Skeletal muscle cell (primary cell): ENCODE measurements at regions not wholly inside any gene's neighbourhood (a gene's known extent, or its start where the extent isn't known, plus 50 kb on each side); places are given as distances from the start of the nearest gene placed in this dataset.
"Not testable (repeated sequence)": the region's sequence is repeated elsewhere in the genome, so short reads cannot be mapped to it uniquely, and the experiment has no call there.

Experiments
- DNase-seq: peaks from one replicate; pipeline ENCODE4 v3.0.0-alpha.2; 2010; ENCODE audit warnings: low read depth
- H3K4me3 ChIP-seq: 2 replicates; pipeline ENCODE4 v1.5.1; 2011; ENCODE audit warnings: low read depth, mild to moderate bottlenecking, control low read depth, low read length, moderate library complexity

GRCh38 chr16:86251682-86252081 lies 258.6 kb upstream of the FOXF1 start:
- H3K4me3 ChIP-seq = no peak overlapping the region
- DNase-seq = no peak

DNA sequence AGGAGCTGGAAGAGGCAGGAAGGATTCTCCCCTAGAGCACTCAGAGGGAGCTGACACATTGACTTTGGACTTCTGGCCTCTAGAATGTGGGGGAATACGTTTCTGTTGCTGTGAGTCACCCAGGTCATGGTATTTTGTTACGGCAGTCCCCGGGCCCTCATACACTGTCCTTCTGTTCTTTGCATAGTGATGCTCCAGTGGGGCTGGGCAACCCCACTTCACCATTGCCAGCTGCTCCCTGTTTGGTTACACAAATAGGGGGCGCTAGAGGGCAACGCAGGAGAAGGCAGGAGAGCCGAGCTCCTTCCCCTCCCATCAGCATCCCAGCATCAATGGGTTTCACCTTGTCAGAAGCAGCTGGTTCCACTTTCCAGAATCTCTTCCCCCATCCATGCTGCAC lies 257.7 kb upstream of the FOXF1 start:
- no peak for DNase-seq
- H3K4me3 ChIP-seq = no peak overlapping the region

- DNase-seq = no peak
- H3K4me3 ChIP-seq = no peak overlapping the region
Measured at GRCh38 chr16:86255966-86256365, 254.4 kb upstream of the FOXF1 start.

GRCh38 chr16:86256995-86257394 lies 253.3 kb upstream of the FOXF1 start:
- no peak for DNase-seq
- H3K4me3 ChIP-seq = no peak overlapping the region

DNA sequence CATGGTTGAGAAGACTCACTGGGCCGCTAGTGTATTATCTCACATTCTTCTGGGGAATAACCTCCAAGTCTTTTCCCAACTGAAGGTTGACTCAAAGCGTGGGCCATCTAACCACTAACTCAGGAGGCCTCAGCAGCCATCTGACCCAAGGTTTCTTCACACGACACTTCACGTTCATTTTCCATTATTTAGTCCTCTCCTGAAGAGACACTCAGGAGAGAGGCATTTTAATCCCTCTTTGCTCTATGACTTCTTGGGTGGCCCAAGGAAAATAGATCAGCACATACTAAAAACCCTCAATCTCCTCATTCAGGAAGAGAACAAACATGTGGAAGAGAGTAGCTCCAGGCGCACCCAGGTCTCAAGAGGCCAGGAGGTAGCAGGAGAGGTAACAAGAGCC lies 252.8 kb upstream of the FOXF1 start:
- DNase-seq = no peak

DNA sequence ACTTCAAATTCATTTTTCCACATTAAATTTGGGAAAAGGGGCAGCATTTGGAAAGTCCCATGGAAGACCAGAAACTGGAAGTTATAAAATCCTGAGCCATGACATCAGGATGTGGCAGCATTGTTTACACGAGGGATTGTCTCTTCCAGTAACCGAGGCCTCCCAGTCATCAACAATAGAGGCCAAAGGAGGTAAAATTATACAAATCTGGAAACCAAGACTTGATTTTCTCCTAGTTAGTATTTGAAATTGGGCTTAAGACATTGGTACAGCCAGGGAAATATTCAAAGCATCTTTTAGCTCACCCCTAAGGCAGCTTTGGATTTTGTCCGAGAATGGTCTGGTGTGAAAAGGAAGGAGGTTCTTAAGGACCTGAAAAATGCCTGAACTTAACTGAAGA lies 251.6 kb upstream of the FOXF1 start:
- no peak overlapping the region for H3K4me3 ChIP-seq
- DNase-seq = no peak

More for the DNA sequence above, 252.8 kb upstream of the FOXF1 start:
- no peak overlapping the region for H3K4me3 ChIP-seq

GRCh38 chr16:86259499-86259898 lies 250.8 kb upstream of the FOXF1 start:
- no peak for DNase-seq
- no peak overlapping the region for H3K4me3 ChIP-seq

DNA sequence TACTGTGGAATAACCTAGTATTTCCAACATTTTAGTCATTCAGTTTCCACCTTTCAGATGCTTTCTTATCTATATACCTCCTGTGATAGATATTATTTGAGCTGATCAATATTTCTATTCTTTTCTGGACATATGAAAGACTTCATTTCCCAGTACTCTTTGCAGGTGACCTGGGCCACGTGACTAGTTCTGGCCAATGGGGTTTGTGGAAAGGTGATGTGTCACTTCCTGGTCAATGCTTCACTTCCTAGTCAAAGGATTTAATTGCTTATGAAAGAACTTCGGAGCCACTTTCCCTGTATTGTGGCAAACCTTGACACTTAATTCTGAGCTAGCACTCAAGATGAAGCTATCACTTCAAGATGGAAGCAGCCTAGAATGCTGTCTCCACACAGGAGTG lies 248.9 kb upstream of the FOXF1 start:
- DNase-seq = no peak

DNA sequence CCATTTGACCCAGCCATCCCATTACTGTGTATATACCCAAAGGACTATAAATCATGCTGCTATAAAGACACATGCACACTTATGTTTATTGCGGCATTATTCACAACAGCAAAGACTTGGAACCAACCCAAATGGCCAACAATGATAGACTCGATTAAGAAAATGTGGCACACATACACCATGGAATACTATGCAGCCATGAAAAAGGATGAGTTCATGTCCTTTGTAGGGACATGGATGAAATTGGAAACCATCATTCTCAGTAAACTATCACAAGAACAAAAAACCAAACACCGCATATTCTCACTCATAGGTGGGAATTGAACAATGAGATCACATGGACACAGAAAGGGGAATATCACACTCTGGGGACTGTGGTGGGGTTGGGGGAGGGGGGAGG lies 242.7 kb upstream of the FOXF1 start:
- DNase-seq, H3K4me3 ChIP-seq: not testable (repeated sequence)

More for the DNA sequence above, 248.9 kb upstream of the FOXF1 start:
- H3K4me3 ChIP-seq = no peak overlapping the region

DNA sequence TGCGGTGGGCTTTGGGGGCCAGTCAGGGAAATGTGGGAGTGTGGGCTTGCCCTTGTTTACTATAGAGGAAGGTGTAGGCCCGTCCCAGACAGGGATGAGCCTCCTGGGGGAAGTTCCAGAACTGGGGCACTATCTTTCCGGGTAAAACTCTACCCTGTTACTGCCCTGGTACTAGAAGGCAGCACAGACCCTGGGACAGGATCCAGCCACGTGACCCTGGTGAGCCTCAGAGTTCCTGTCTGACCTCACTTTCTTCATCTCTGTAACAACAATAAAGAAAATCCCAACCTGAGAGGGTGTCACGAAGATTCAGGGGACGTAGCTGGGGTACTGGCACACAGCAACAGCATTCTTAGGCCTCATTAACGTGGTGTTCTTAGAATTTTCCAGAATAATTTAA lies 239.6 kb upstream of the FOXF1 start:
- no peak overlapping the region for H3K4me3 ChIP-seq
- no peak for DNase-seq

- no peak for DNase-seq
- no peak overlapping the region for H3K4me3 ChIP-seq
Measured at GRCh38 chr16:86272744-86273143, 237.6 kb upstream of the FOXF1 start.

DNA sequence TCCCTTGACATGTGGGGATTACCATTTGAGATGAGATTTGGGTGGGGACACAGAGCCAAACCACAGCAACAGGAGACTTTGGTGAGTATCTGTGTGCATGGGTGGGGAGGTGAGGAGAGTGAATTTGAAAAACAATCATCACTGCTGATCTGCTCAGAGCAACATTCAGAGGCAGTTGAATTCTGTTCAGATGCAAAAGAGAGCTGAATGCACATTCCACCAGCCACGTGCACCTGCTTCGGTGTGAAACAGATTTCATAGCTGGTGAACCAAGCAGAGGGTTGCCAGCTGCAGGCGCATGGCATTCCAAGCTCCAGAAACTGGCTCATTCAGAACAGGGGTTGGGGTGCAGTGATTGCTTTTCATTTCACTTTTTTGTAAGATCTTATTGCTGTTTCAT lies 233.1 kb upstream of the FOXF1 start:
- no peak overlapping the region for H3K4me3 ChIP-seq
- DNase-seq = no peak

GRCh38 chr16:86277859-86278258 lies 232.5 kb upstream of the FOXF1 start:
- not testable (repeated sequence) for H3K4me3 ChIP-seq, DNase-seq

GRCh38 chr16:86281421-86281820 lies 228.9 kb upstream of the FOXF1 start:
- H3K4me3 ChIP-seq = no peak overlapping the region
- no peak for DNase-seq

GRCh38 chr16:86283944-86284343 lies 226.4 kb upstream of the FOXF1 start:
- no peak for DNase-seq
- no peak overlapping the region for H3K4me3 ChIP-seq

- H3K4me3 ChIP-seq = no peak overlapping the region
- no peak for DNase-seq
Measured at GRCh38 chr16:86285421-86285820, 224.9 kb upstream of the FOXF1 start.

DNA sequence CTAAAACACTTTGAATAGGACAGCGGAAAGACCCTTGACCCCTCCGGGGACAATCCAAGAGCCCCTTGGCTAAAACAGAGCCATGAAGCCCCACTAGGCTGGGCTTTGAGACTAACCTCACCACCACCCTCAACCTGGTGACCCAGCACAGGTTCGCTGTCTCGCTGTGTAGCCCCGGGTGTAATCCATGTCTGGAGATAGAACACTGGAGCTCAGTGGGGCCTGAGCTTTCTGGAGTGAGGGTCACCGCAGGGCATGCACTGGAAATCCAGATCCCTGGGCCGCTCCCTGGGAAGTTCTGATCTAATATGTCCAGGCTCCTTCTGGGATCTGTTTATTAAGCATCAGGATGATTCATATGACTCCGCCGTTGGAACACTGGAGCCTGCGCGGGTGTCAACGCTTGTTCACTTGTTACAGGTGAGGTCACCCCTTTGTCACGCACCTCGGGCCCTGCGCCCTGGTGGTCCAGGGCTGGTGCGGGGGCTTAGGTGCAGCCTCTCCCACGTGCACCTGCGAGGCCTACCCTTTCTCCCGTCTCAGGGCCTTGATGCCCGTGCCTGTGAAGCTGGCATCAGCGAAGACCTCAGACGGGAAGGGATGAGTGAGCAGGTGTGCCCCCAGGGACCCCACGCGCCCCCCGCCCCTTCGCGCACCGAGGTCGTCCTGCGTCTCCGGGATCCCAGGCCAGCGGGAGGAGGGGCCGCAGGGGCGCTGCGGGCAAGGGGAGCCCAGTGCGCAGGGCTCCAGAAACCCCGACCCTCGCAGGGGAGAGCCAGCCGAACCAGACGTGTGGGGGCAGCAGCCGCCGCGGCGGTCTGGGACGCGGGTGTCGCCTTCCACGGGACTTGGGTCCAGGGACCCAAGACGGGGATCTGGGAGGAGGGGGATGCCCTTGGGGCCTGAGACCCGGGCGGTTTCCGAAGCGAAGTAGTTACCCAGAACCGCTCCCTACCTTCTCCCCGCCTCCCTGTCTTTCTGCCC lies 224.1 kb upstream of the FOXF1 start:
- no peak for DNase-seq
- H3K4me3 ChIP-seq = no peak overlapping the region

DNA sequence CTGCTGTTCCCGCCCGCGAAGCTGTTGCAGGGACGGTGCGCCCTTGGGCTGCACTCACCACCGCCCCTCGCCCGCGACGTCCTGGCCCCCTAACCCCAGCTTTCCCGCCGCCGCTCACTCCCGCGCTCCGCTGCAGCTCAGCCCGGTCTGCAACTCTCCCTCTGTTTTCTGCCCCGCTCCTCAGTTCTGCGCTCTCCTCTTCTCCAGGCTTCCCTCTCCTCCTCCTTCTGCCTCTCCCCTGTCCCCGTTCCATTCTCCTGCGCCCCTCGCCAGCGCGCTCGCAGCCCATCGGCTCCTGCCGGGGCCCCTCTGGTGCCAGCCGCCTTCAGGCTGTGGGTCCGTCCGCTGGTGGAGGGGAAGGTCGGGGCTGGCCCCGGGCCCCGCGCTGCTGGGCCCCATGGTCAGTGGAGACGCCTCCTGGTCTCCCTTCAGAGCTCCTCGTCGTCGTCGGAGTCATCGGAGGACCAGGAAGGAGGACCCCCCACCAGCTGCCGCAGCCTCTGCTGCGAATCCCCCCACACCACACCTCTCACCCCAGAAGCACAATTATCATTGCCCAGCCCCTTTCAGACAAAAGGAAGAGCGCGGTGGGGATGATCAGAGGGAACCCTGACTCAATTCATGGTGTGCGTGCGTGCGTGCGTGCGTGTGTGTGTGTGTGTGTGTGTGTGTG lies 223.2 kb upstream of the FOXF1 start:
- no peak for DNase-seq
- no peak overlapping the region for H3K4me3 ChIP-seq

GRCh38 chr16:86287664-86288201 lies 222.6 kb upstream of the FOXF1 start:
- no peak overlapping the region for H3K4me3 ChIP-seq
- no peak for DNase-seq

GRCh38 chr16:86288716-86289294 lies 221.5 kb upstream of the FOXF1 start:
- H3K4me3 ChIP-seq = no peak overlapping the region
- no peak for DNase-seq
